GM19351 (cell line): ENCODE measurements at regions not wholly inside any gene's neighbourhood (a gene's known extent, or its start where the extent isn't known, plus 50 kb on each side); places are given as distances from the start of the nearest gene placed in this dataset.

Experiments
- ATAC-seq: cut with Tn5 transposase; IDR thresholded peaks from one replicate; pipeline ENCODE4 v1.9.1; 2021; ENCODE audit warnings: mild to moderate bottlenecking, moderate library complexity; ENCODE audit not compliant: unreplicated experiment

DNA sequence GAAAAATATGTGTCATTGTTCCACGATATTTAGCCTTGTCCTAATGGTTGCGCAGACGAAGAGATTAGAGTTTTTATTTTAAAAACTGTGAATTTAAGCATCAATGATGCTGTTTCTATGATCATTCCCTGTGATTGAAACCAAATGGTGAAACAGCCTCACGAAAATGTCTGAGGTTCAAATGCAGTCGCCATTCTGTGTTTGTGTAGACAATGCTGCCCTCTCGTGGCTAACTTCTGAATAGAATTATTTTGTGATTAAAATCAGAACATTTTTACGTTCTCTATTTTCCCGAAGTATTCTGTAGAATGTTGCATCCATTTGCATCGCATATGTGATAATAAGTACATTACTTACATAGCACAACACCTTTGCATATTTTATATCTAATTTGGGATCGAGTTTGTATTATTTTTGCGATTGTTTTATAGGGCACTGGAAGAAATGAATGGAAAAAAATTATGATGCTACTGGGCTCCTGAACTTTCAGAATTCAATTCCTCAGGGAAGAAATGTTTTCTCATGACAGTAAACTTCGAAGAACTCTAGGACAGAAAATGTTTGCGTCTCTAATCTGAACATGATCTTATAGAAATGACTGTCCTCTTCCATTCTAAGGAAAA, 54.8 kb upstream of the CREB1 start:
- no peak for ATAC-seq

DNA sequence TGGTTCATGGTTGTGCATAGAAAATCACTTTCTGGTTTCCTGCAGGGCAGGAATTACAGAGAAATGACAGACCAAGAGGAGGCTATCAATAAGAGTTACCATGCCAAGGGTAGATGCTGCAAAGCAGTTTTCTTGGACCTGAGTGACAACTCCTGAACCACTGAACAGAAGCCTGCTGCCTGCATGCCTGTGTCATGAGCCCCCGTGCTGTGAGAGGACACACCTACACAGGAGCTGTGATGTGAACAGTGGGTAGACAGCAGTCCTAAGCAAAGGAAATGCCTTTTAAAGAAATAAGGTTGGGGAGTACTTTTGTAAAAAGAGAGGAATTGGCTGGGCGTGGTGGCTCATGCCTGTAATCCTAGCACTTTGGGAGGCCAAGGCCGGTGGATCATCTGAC, 54.2 kb upstream of the CREB1 start:
- no peak for ATAC-seq

DNA sequence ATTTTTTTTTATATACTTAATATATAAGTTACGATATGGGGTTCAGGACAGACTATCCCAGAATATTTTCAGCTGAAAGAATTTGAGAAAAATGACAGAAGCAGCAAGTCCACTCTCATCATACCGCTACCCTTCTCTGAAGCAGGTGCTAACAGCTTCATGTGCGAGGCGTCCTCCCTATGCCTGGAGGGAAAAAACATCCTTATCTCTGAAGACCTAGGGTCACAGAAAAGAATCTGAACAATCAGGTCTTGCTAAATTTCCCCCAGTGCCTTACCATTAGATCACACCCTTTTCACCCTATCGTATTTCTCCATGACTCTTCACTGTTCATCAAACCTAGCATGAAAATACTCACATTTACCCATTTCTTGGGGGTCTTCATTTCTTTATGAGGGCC, 51.9 kb upstream of the CREB1 start:
- no peak for ATAC-seq

DNA sequence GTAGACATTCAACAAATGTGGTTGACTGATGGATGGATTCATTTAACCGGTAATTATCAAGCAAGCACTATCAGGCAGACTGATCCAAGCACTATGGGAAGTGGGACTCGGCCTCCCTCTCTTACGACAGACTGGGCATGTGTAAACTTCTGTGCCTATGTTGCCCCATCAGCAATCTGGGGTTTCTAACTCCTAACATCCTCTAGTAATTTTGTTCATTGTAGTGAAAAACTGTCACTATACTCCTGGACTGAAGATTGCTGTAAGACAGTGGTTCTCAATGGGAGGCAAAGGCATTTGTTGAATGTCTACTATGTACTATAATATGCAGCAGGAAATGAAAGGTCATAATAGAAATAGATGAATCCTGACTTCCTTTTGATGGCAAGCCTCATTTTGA, 51.2 kb upstream of the CREB1 start:
- no peak for ATAC-seq

DNA sequence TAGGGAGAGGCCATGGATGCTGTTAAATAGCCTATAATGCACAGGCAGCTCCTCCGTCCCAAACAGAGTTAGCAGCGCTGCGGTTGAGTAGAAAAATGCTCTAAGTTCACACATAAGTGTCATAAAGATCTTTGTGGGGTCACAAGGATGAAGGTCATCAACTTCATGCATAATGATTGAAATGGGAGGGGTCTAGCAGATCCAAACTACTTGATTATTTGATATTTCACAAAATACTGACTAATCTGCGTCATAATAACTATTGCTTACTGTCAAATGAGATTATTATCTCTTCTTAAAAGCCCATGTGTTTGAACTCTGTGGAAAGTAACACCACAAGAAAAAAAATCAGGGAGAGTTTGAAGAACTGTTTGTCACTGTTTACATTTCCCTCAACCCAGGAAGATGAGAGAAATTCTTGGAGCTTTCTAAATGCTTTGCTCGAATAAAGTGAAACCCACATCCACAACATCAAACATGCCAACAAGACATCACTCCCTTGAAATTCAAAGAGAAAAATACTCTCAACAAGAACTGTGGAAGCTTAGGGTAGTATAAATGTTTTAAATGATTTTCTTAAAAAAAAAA, 50.5 kb upstream of the CREB1 start:
- no peak for ATAC-seq
